Ectodermal cell (in vitro differentiated cells): ENCODE measurements at regions not wholly inside any gene's neighbourhood (a gene's known extent, or its start where the extent isn't known, plus 50 kb on each side); places are given as distances from the start of the nearest gene placed in this dataset.
"Not testable (repeated sequence)": the region's sequence is repeated elsewhere in the genome, so short reads cannot be mapped to it uniquely, and the experiment has no call there.

Source experiments
- H3K27ac ChIP-seq: 2 replicates; pipeline ENCODE4 v1.7.0; 2013; ENCODE audit warnings: mild to moderate bottlenecking, low read depth, low read length; ENCODE audit not compliant: insufficient read depth, poor library complexity, severe bottlenecking
- H3K27me3 ChIP-seq: 2 replicates; pipeline ENCODE4 v1.7.0; 2013; ENCODE audit warnings: mild to moderate bottlenecking, low read length; ENCODE audit not compliant: insufficient read depth, control insufficient read depth, poor library complexity, severe bottlenecking
- H3K36me3 ChIP-seq: one replicate; pipeline ENCODE4 v1.7.0; 2013; ENCODE audit warnings: low read length; ENCODE audit not compliant: control insufficient read depth, insufficient read depth
- H3K4me1 ChIP-seq: one replicate; pipeline ENCODE4 v1.7.0; 2013; ENCODE audit warnings: low read length; ENCODE audit not compliant: control insufficient read depth, insufficient read depth
- H3K4me3 ChIP-seq: 2 replicates; pipeline ENCODE4 v1.7.0; 2013; ENCODE audit warnings: low read depth, low read length, control low read depth; ENCODE audit not compliant: insufficient read depth
- H3K9me3 ChIP-seq: 2 replicates; pipeline ENCODE4 v1.7.0; 2013; ENCODE audit warnings: mild to moderate bottlenecking, low read length, moderate library complexity; ENCODE audit not compliant: control insufficient read depth
- WGBS, 2 experiments: methylation state at CpG; one replicate each; pipeline ENCODE4 v1.1.7; 2013; ENCODE audit warnings: missing lambda C conversion rate in 2 of 2; 5-methylcytosine and 5-hydroxymethylcytosine counted together

- WGBS, 2 experiments = 91 to 92% methylated on average over 9 of the region's 9 CpGs
- no peak overlapping the region for H3K27ac ChIP-seq
- no peaks in the 10 kb centered on the region for H3K9me3 ChIP-seq
- H3K4me1 ChIP-seq = peaks cover 24% of the 10 kb centered on the region
- no peaks in the 10 kb centered on the region for H3K27me3 ChIP-seq
- no peaks in the 10 kb centered on the region for H3K36me3 ChIP-seq
- no peak overlapping the region for H3K4me3 ChIP-seq
Measured at GRCh38 chr6:167477688-167478087, 152.8 kb downstream of the TTLL2 start.

DNA sequence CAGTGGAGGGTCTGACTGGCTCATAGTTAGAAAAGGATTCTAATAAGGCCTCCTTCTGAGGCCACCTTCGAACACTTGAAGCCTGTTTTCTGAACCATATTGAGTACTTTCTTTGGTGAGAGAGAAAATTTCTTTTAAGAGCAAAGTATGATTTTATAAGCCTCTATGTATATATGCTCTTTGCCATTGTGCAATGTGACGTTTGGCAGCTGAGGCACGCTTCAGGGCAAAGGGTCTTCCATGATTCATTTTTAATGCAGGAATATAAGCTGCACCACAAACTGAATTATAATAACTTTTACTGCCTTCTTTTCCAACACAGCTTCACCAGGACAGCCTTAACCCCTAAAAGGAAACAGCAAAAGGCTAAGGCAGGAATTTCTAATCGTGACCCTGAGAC, 154.4 kb downstream of the TTLL2 start:
- WGBS, 2 experiments = 90 to 92% methylated on average over 4 of the region's 4 CpGs

DNA sequence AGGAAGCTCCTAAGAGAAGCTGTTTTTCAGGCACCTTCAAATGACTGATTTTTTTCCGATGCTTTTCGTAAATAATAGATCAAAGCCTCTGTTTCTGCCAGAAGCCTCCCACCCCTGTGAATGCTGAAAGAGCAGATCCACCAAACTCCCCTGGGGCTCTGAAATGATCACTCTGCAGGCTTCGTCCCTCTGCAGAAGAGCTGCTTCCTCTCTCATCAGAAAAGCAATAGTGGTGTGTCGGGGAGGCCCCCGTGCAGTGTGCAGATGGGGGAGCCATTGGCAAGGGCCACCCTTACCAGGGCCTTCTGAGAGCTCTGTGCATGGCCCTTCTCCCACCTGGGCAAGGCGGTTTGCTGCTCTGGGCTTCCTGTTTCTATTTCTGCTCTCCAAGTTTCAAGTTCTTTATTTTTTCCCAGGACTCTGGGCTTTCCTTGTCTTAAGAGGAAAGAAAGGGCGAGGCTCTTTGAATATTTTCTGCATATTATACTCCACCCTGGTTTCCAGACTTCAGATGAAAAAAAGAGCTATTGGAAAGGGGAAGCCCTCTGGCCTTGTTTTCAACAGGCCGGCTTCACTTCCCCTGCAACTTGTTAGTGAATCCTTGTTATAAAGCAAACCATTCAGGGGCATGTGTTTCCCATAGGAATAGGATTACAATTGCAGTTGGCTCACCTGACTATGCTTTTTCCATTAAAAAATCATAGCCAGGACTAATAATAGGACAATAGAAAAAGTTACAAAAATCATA, 155.2 kb downstream of the TTLL2 start:
- WGBS, 2 experiments = 42 to 55% methylated on average over 7 to 8 of the region's 8 CpGs

More for the DNA sequence above, 154.4 kb downstream of the TTLL2 start:
- Histone ChIP-seq H3K9me3 (no peaks in the 10 kb centered on the region), H3K4me3 (no peak overlapping the region), H3K4me1 (peaks cover 18% of the 10 kb centered on the region), H3K27ac (no peak overlapping the region), H3K27me3 (no peaks in the 10 kb centered on the region), H3K36me3 (no peaks in the 10 kb centered on the region)

GRCh38 chr6:167481307-167481926, 156.5 kb downstream of the TTLL2 start:
- Histone ChIP-seq H3K27me3 (no peaks in the 10 kb centered on the region), H3K4me1 (peaks cover 18% of the 10 kb centered on the region), H3K36me3 (no peaks in the 10 kb centered on the region), H3K27ac (no peak overlapping the region), H3K9me3 (no peaks in the 10 kb centered on the region), H3K4me3 (no peak overlapping the region)
- 89 to 92% methylated on average over 6 of the region's 6 CpGs for WGBS, 2 experiments

More for the DNA sequence above, 155.2 kb downstream of the TTLL2 start:
- H3K9me3 ChIP-seq = no peaks in the 10 kb centered on the region
- no peak overlapping the region for H3K27ac ChIP-seq
- no peak overlapping the region for H3K4me3 ChIP-seq
- no peaks in the 10 kb centered on the region for H3K27me3 ChIP-seq
- H3K4me1 ChIP-seq = peaks cover 18% of the 10 kb centered on the region
- H3K36me3 ChIP-seq = no peaks in the 10 kb centered on the region

GRCh38 chr6:167482801-167483200, 157.9 kb downstream of the TTLL2 start:
- H3K4me1 ChIP-seq = peaks cover 18% of the 10 kb centered on the region
- H3K4me3 ChIP-seq, H3K36me3 ChIP-seq, H3K27me3 ChIP-seq, H3K27ac ChIP-seq, H3K9me3 ChIP-seq: not testable (repeated sequence)
- 57 to 60% methylated on average over 3 of the region's 3 CpGs for WGBS, 2 experiments

DNA sequence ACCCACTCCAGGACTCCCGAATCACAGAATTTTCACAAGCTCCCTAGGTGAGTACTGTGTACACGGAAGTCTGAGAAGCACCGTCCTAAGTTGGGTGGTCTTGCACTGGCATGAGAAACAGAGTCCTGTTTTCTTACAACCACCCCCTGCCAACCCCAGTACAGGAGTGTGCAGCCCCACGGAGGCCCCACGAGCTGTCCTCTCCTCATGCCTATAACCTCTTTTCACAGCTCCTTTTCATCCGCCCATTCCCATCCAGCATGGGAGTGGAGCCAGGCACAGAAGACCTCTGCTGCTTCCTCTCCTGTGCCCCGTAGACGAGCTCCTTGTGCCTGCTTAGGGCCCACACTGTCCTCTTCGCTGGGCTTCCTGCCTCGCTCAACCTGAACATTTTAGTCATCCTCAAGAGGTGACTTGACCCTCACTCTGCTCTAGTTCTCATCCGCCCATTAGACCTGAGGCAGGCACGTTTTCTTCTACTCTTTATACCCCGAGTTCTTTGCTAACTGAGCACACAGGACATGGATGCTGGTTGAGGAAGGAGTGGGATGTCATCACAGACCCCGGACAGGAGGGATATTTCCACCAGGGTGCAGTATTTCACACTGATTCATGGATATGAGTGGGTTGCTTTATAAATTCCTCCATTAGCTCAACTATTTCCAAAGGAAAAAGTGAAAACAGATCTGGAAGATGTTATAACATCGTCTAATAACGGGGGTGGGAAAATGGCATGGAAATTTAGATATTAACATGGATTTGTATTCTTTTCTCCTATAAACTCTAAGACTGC, 160.5 kb downstream of the TTLL2 start:
- Histone ChIP-seq H3K27me3 (no peaks in the 10 kb centered on the region), H3K9me3 (no peaks in the 10 kb centered on the region), H3K27ac (no peak overlapping the region), H3K36me3 (no peaks in the 10 kb centered on the region), H3K4me1 (peaks cover 7% of the 10 kb centered on the region), H3K4me3 (no peak overlapping the region)
- WGBS, 2 experiments = 94 to 96% methylated on average over 16 of the region's 16 CpGs

- Histone ChIP-seq H3K4me1 (peaks cover 9% of the 10 kb centered on the region), H3K27me3 (no peaks in the 10 kb centered on the region), H3K36me3 (no peaks in the 10 kb centered on the region), H3K27ac (no peak overlapping the region), H3K4me3 (no peak overlapping the region), H3K9me3 (no peaks in the 10 kb centered on the region)
- WGBS, 2 experiments = 78 to 81% methylated on average over 18 of the region's 18 CpGs
Measured at GRCh38 chr6:167487749-167488664, 163.1 kb downstream of the TTLL2 start.

DNA sequence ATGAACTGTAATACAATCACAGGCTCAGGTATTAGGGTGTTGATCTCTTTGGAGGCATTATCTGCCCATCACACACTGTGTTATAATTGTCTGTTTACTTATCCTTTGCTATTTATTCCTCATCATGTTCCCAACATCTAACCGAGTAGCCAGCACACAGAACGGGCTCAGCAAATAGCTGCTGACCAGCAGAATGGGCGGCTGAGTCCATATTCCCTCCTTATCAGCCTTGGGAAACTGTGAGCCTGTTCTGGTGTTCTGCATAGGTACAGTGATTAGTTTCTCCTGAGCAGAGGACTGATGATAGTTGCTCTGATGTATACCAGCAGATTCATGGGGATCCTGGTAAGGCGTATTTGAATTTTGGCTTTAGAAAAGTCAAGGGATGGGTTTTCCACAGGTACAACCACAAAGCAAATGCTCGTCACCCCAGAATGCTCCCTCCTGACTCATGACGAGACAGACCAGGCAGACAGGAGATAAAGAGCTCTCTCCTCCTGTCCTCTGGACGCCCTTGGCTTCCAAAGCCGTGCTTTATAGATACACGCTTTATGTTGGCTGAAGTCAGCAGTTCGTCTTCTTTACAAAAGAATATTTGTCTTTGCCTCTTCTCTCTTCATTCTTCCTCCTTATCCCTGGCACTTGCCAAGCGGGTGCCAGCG, 166.7 kb downstream of the TTLL2 start:
- Histone ChIP-seq H3K4me1 (peaks cover 23% of the 10 kb centered on the region), H3K36me3 (no peaks in the 10 kb centered on the region), H3K27me3 (no peaks in the 10 kb centered on the region), H3K4me3 (no peak overlapping the region), H3K9me3 (no peaks in the 10 kb centered on the region), H3K27ac (no peak overlapping the region)
- 95% methylated on average over 12 of the region's 12 CpGs for WGBS, 2 experiments

- H3K36me3 ChIP-seq = no peaks in the 10 kb centered on the region
- peaks cover 27% of the 10 kb centered on the region for H3K4me1 ChIP-seq
- H3K9me3 ChIP-seq = no peaks in the 10 kb centered on the region
- H3K27me3 ChIP-seq = no peaks in the 10 kb centered on the region
- WGBS, 2 experiments = 82 to 86% methylated on average over 12 of the region's 12 CpGs
- no peak overlapping the region for H3K27ac ChIP-seq
- H3K4me3 ChIP-seq = no peak overlapping the region
Measured at GRCh38 chr6:167492100-167492449, 167.2 kb downstream of the TTLL2 start.
